ENCODE measurements at regions not wholly inside any gene's neighbourhood (a gene's known extent, or its start where the extent isn't known, plus 50 kb on each side); places are given as distances from the start of the nearest gene placed in this dataset.

- TF ChIP-seq CTCF (IDR thresholded peaks at IDR 0.05): no peak
- no peak for TF ChIP-seq POLR2A (IDR thresholded peaks at IDR 0.05)
Observed at GRCh38 chr3:192040282-192041043, 579.5 kb downstream of the PYDC2 start.

Data from ovary (tissue), 3 donors.